Bone marrow (tissue), 2 donors: ENCODE measurements at regions not wholly inside any gene's neighbourhood (a gene's known extent, or its start where the extent isn't known, plus 50 kb on each side); places are given as distances from the start of the nearest gene placed in this dataset.

Experiments
- DNase-seq, 2 donors: peaks; one replicate each; lab custom pipeline; 2025; lab: John Stamatoyannopoulos, UW

GRCh38 chr1:217373761-217374701 is 256.9 kb downstream of the GPATCH2 start:
- DNase-seq: no peak

GRCh38 chr1:217372049-217372970 is 258.6 kb downstream of the GPATCH2 start:
- DNase-seq: no peak

- DNase-seq: no peak
Observed at GRCh38 chr1:217370757-217371156, 260.1 kb downstream of the GPATCH2 start.

DNA sequence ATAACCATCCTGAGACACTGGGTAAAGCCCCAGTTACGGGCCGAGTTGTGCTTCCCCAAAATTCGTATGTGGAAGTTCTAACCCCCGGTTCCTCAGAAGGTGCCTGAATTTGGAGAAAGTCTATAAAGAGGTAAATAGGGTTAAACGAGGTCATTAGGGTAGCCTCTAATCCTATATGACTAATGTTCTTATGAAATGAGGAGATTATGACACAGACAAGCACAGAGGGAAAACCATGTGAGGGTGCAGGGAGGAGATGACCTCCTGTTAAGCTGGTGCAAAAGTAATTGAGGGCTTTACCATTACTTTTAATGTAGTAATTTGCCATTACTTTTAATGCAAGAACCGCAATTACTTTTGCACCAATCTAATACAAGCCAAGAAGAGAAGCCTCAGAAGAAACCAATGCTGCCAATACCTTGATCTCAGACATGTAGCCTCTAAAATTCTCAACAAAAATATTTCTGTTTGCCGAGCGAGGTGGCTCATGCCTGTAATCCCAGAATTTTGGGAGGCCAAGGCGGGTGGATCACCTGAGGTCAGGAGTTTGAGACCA is 260.8 kb downstream of the GPATCH2 start:
- DNase-seq: no peak

- DNase-seq: no peak
Observed at GRCh38 chr1:217369271-217369981, 261.5 kb downstream of the GPATCH2 start.

GRCh38 chr1:217364220-217364619 is 266.7 kb downstream of the GPATCH2 start:
- no peak for DNase-seq

DNA sequence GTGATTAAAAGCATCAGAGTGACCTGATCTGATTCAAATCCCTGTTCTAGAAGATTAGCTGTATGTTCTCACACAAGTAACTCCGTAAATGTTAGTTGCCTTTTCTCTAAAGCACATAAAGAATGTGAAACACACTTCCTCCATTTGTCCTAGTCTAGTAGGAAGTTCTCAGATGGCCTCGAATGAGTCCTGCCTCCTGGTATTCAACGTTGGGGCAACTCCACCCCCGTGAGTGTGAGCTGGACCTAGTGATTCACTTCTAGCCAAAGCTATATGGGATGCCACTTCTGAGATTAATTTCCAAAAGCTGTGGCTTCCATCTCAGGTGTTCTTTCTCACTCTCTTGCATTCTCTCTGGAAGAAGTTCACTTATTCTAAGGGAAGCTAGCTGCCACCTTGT is 267.6 kb downstream of the GPATCH2 start:
- no peak for DNase-seq

DNA sequence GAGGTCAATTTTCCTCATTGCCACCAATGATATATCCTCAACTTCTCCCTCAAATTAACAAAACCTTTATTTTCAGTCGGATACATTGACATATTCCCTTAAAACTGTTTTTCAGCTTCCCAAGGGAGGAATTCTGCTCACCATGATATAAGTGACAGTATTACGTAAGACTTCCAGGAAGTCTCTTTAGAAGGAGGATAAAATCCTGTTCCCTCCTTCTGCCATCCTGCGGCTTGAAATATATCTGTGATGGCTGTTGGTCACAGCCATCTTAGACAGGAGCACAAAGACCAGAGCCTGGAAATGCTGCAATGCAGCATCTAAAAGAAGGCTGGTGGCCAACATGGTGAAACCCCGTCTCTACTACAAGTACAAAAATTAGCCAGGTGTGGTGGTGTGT is 270.4 kb downstream of the GPATCH2 start:
- no peak for DNase-seq

- no peak for DNase-seq
Observed at GRCh38 chr1:217354895-217355294, 276.0 kb downstream of the GPATCH2 start.

DNA sequence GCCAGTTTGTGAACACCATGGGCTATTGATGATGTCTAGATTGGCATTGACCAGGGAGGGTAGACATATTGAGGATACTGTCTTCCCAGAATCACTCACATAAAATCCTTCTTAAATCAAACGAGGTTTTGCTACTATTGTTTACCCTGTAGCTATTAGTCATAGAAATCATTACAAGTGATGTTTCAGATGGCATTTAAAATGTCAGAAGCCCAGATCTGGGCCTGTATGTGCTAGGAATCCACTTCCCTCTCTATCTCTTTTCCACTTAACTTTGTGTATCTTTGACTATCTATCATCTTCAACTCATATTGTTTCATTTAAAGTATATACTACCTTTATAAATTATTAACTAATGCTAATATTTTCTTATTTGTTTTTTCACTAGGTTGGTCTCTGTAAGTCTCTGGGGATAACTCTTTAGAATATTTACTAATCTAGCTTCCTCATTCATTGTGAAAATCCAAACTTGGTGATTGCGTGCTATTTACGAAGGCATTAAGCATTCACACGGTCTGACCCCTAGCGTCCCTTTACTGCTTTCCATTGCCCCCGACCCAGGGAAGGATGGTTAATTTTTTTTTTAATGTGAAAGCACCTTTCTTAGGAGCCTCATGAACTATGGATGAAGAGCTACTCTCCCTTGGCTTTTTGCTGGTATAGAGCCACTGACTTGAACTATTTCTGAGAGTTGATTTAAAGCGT is 281.8 kb downstream of the GPATCH2 start:
- no peak for DNase-seq

- DNase-seq: no peak
Observed at GRCh38 chr1:217344712-217345111, 286.2 kb downstream of the GPATCH2 start.

DNA sequence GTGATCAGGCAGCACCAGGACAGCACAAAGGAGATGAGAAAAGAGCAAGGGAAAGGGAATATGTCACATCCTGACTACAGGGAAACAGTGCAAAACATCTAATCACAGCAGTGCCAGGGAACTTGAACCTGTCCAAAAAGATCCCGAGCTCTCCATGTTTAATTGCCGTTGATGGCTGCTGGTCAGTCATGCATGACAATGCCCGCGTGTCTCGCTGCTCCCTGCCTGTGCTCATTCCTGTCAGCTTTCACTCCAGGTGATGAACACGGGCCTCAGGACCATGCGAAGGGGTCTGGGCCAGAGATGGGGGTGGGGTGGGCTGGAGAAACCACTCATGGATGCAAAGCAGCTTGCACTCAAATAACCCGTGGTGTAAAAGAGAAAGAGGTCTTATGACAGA is 287.0 kb downstream of the GPATCH2 start:
- DNase-seq: no peak

DNA sequence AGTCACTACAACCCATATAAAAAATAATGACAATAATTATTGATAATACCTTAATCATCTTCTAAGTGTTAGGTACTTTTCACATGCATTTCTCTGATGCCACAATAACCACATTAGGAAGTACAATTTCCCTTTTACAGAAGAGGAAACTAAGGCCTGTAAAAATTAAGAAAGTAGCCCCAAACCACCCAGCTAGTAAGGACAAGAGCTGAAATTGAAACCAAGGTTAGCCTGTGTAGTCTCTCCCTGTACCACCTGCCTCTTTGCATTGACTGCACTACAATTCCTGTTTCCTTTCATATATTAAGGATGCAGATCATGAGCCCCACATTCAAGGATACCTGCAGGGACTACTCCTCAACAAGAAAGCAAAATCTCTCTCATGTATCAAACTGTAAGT is 288.8 kb downstream of the GPATCH2 start:
- no peak for DNase-seq

GRCh38 chr1:217336724-217337123 is 294.2 kb downstream of the GPATCH2 start:
- no peak for DNase-seq

DNA sequence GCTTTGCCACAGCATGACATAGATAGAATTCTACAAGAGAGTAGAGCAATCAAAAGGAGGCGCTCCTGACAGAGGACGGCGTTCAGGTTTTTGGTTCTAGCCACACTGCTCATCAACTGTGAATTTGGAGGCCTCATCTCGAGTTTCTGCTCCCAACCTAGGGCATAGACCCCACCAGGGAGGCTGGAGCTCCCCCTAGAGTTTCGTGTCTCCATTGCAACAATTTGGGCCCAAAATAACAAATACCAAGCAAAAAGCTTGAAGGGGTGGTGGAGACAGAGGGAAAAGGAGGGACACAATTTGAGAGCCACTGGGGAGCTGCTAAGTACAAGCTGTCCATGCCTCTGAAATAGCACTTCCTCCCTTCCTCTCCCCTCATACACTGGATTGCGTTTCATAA is 297.0 kb downstream of the GPATCH2 start:
- no peak for DNase-seq

DNA sequence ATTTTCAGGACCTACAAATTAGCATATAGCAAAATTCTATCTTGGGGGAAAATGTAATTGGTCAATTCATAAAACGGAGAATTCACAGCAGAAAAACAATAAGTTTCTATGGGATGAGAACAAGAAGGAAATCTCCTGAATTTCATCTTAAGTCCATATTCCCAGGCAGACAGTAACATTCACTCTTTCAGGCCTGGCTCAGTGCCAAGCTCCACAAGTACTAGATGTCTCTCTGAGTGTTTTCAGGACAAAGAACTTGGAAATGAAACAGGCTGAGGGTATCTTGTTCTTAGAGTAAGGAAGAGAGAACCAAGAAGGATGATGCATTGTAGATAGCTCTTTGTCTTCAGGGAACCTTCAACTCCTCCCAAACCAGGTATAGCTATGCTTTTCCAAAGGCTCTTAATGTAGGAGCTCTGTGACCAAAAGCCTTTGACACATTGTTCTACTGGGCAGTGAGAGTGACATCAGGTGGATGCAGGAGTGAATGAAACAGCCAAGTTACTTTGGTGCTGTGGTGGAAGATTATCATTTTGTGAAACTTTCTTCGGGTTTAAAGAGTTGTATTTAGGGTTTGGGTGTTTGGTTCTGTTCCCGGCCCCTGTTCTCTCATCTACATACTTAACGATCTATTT is 298.3 kb downstream of the GPATCH2 start:
- no peak for DNase-seq

DNA sequence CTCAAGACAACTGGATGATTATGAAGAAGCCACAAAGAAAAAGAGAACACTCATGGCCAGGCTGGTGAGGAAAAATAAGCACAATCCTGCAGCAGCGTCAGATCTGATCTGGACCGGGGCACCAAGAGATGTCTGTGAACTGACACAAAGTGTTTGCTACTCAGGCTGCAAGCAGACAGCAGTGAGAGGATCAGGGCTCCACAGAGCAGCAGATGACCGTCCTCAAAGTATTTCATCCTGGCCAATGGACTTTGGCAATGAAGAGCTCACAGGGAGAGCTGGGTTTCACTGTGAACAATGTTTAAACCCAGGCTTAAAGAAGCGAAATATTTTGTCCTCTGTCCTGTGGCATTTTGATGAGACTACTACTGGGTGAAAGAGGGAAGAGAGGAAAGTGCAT is 299.2 kb downstream of the GPATCH2 start:
- no peak for DNase-seq

- DNase-seq: no peak
Observed at GRCh38 chr1:217327901-217328300, 303.0 kb downstream of the GPATCH2 start.

- DNase-seq: no peak
Observed at GRCh38 chr1:217322834-217323233, 308.1 kb downstream of the GPATCH2 start.

DNA sequence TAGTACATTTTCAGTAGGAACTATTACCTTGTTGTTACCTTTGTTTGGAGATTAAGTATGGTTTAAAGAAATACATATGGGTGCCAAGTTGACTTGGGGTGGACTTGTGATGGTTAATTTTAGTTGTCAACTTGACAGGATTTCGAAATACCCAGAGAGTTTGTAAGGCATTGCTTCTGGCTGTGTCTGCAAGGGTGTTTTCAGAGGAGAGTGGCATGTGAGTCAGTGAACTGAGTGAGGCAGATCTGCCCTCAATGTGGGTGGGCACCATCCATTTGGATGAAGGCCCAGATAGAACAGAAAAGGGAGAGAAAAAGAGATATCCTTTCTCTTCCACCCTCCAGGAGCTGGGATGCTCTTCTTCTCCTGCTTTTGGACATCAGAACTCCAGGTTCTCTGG is 315.5 kb downstream of the GPATCH2 start:
- DNase-seq: no peak

DNA sequence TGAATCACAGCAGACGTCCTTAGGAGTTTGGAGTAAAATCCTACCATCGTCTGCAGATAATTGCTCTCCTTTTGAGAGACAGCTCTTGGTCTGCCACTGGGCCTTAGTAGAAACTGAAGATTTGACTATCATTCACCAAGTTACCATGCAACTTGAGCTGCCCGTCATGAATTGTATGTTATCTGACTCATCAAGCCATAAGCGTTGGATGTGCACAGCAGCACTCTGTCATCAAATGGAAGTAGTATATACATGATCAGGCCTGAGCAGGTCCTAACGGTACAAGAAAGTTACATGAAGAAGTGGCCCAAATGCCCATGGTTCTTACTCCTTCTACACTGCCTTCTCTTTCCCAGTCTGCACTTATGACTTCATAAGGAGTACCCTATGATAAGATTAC is 317.8 kb downstream of the GPATCH2 start:
- DNase-seq: no peak
